B cell (primary cell): ENCODE measurements at regions not wholly inside any gene's neighbourhood (a gene's known extent, or its start where the extent isn't known, plus 50 kb on each side); places are given as distances from the start of the nearest gene placed in this dataset.

Experiments used
- ATAC-seq: fragments of 200-7000 bp; cut with Tn5 transposase; one replicate; pipeline ENCODE4 v1.10.0; 2021; ENCODE audit warnings: low read depth, mild to moderate bottlenecking, moderate number of reproducible peaks, moderate library complexity
- CTCF ChIA-PET: fragments of 350-600 bp; sonication (Branson Sonifier 250); formaldehyde crosslinking; loops from one replicate; lab custom pipeline; 2021; ENCODE audit warnings: antibody characterized with exemption, inconsistent platforms; lab: Charles Lee
- POLR2A ChIA-PET: fragments of 350-600 bp; sonication (Branson Sonifier 250); formaldehyde crosslinking; loops from one replicate; lab custom pipeline; 2021; ENCODE audit warnings: antibody characterized with exemption; lab: Charles Lee
- DNase-seq: peaks from one replicate; pipeline ENCODE4 v3.0.0; 2013
- H2AFZ ChIP-seq: 2 replicates; pipeline ENCODE4 v1.6.1; 2012; ENCODE audit warnings: mild to moderate bottlenecking, low read depth, low read length; ENCODE audit not compliant: insufficient read depth, poor library complexity, severe bottlenecking
- H3K27ac ChIP-seq, 2 donors: 1 replicate in 1 of 2; 2 replicates in 1 of 2; pipeline ENCODE4 v1.5.1; 2012 to 2013; ENCODE audit warnings: low read length in 2 of 2, mild to moderate bottlenecking in 2 of 2, moderate library complexity in 1 of 2
- H3K27me3 ChIP-seq, 4 experiments: fragments of 200-600 bp in 1 of 4; sonication (generic) in 1 of 4; replicated peaks in 1 of 4; 1 replicate in 2 of 4; 2 replicates in 2 of 4; pipeline versions ENCODE4 v1.6.1 to v1.7.0; 2013 to 2016; ENCODE audit warnings: low read length in 3 of 4, mild to moderate bottlenecking in 2 of 4, mixed read lengths in 1 of 4, moderate library complexity in 1 of 4; ENCODE audit not compliant: insufficient read depth in 4 of 4, control insufficient read depth in 3 of 4; ENCODE audit errors: control extremely low read depth in 1 of 4
- H3K36me3 ChIP-seq, 2 experiments: replicated peaks in 1 of 2; 1 replicate in 1 of 2; 2 replicates in 1 of 2; pipeline versions ENCODE4 v1.6.1 to v1.7.1; 2013; ENCODE audit warnings: low read length in 1 of 2; ENCODE audit not compliant: insufficient read depth in 2 of 2, control insufficient read depth in 1 of 2; ENCODE audit errors: control extremely low read depth in 1 of 2, extremely low read depth in 1 of 2
- H3K4me1 ChIP-seq, 2 donors: fragments of 200-600 bp in 1 of 2; sonication (generic) in 1 of 2; 1 replicate in 1 of 2; 2 replicates in 1 of 2; pipeline versions ENCODE4 v1.5.1 to v1.6.1; 2013 to 2017; ENCODE audit warnings: low read length in 2 of 2; ENCODE audit not compliant: control insufficient read depth in 2 of 2, insufficient read depth in 2 of 2
- H3K4me2 ChIP-seq: replicated peaks from 2 replicates; pipeline ENCODE3; 2012; ENCODE audit warnings: mild to moderate bottlenecking, low read depth, low read length; ENCODE audit not compliant: poor library complexity, severe bottlenecking
- H3K4me3 ChIP-seq, 5 experiments: fragments of 200-600 bp in 1 of 5; sonication (generic) in 1 of 5; 1 replicate in 3 of 5; 2 replicates in 2 of 5; pipeline versions ENCODE4 v1.5.1 to v1.7.0; 2011 to 2016; ENCODE audit warnings: low read length in 4 of 5, mild to moderate bottlenecking in 4 of 5, low read depth in 2 of 5, control low read depth in 1 of 5, moderate library complexity in 1 of 5; ENCODE audit not compliant: insufficient read depth in 1 of 5; ENCODE audit errors: control extremely low read depth in 1 of 5, extremely low read depth in 1 of 5
- H3K79me2 ChIP-seq: fragments of 200-600 bp; sonication (generic); one replicate; pipeline ENCODE4 v1.6.0; 2016; ENCODE audit warnings: low read length; ENCODE audit not compliant: control insufficient read depth, insufficient read depth
- H3K9ac ChIP-seq: fragments of 200-600 bp; sonication (generic); 2 replicates; pipeline ENCODE4 v1.6.1; 2017; ENCODE audit warnings: mild to moderate bottlenecking, low read length, moderate library complexity
- H3K9me3 ChIP-seq, 3 donors: one replicate each; pipeline versions ENCODE4 v1.6.1 to v1.7.1; 2013; ENCODE audit warnings: low read length in 2 of 3; ENCODE audit not compliant: control insufficient read depth in 2 of 3, insufficient read depth in 1 of 3; ENCODE audit errors: control extremely low read depth in 1 of 3
- H4K20me1 ChIP-seq: 2 replicates; pipeline ENCODE4 v1.6.0; 2012; ENCODE audit warnings: mild to moderate bottlenecking, low read length; ENCODE audit not compliant: insufficient read depth, control insufficient read depth, poor library complexity, severe bottlenecking
- H3K27ac Mint-ChIP-seq: one replicate; pipeline ENCODE4 v1.8.0; 2021; ENCODE audit warnings: mixed read lengths
- H3K27me3 Mint-ChIP-seq: one replicate; pipeline ENCODE4 v1.8.0; 2021; ENCODE audit warnings: mixed read lengths
- H3K4me1 Mint-ChIP-seq: one replicate; pipeline ENCODE4 v1.8.0; 2021; ENCODE audit warnings: mixed read lengths
- H3K4me3 Mint-ChIP-seq: one replicate; pipeline ENCODE4 v1.8.0; 2021; ENCODE audit warnings: mixed read lengths
- H3K9me3 Mint-ChIP-seq: one replicate; pipeline ENCODE4 v1.8.0; 2022; ENCODE audit warnings: mixed read lengths; ENCODE audit not compliant: insufficient read depth
- CTCF ChIP-seq: fragments of 200-600 bp; IDR thresholded peaks from one replicate; pipeline ENCODE4 v1.8.0; 2022; ENCODE audit warnings: antibody characterized with exemption, mild to moderate bottlenecking
- EZH2 ChIP-seq: IDR thresholded peaks from 2 replicates; pipeline ENCODE4 v1.6.1; 2012; ENCODE audit warnings: borderline replicate concordance, low read depth, mild to moderate bottlenecking, moderate library complexity, low read length; ENCODE audit not compliant: insufficient read depth, poor library complexity, severe bottlenecking
- WGBS: methylation state at CpG from one replicate; pipeline ENCODE4 v1.1.5; 2013; ENCODE audit warnings: missing lambda C conversion rate; ENCODE audit not compliant: insufficient coverage; 5-methylcytosine and 5-hydroxymethylcytosine counted together
- intact Hi-C: fragments of 100-400 bp; cut with micrococcal nuclease; formaldehyde crosslinking; loops from one replicate; pipeline ENCODE4 v1.10.0; 2022

GRCh38 chrX:39627257-39627656, 470.5 kb downstream of the BCOR start:
- intact Hi-C loops, result no loop called here
- Mint-ChIP-seq H3K4me1 (no peaks in the 10 kb centered on the region), H3K9me3 (peaks cover 1% of the 10 kb centered on the region), H3K27me3 (peaks cover 3% of the 10 kb centered on the region), H3K27ac (no peak overlapping the region), H3K4me3 (no peak overlapping the region)
- WGBS, result no CpG with 5 or more reads among the region's 5 CpGs
- no peaks in the 10 kb centered on the region for H3K79me2 ChIP-seq
- H3K9me3 ChIP-seq, result peaks cover 0 to 10% (median 0%) of the 10 kb centered on the region in 3 donors
- CTCF ChIA-PET, result no interaction called here
- DNase-seq, result no peak
- H3K27me3 ChIP-seq, result no peaks in the 10 kb centered on the region
- no peak for TF ChIP-seq EZH2
- no peak for TF ChIP-seq CTCF
- no peaks in the 10 kb centered on the region for H4K20me1 ChIP-seq
- no peak for ATAC-seq
- H2AFZ ChIP-seq, result no peak overlapping the region
- POLR2A ChIA-PET, result no interaction called here
- H3K4me1 ChIP-seq, result no peaks in the 10 kb centered on the region
- H3K4me3 ChIP-seq, result no peak overlapping the region
- no peak overlapping the region for H3K4me2 ChIP-seq
- no peak overlapping the region for H3K9ac ChIP-seq
- no peak overlapping the region for H3K27ac ChIP-seq
- no peaks in the 10 kb centered on the region for H3K36me3 ChIP-seq

GRCh38 chrX:39629001-39629400, 468.8 kb downstream of the BCOR start:
- no peak overlapping the region for H3K27ac Mint-ChIP-seq
- H3K4me1 Mint-ChIP-seq, result no peaks in the 10 kb centered on the region
- H3K9me3 ChIP-seq, result peaks cover 0 to 2% (median 0%) of the 10 kb centered on the region in 3 donors
- peaks cover 1% of the 10 kb centered on the region for H3K9me3 Mint-ChIP-seq
- ChIA-PET POLR2A (no interaction called here), CTCF (no interaction called here)
- intact Hi-C loops, result no loop called here
- ATAC-seq (no peak), DNase-seq (no peak)
- no peak overlapping the region for H3K4me3 Mint-ChIP-seq
- H3K4me1 ChIP-seq, result no peaks in the 10 kb centered on the region
- H4K20me1 ChIP-seq, result no peaks in the 10 kb centered on the region
- TF ChIP-seq EZH2, result no peak
- TF ChIP-seq CTCF, result no peak
- no peaks in the 10 kb centered on the region for H3K36me3 ChIP-seq
- no peak overlapping the region for H2AFZ ChIP-seq
- H3K27ac ChIP-seq, result no peak overlapping the region
- no peak overlapping the region for H3K4me3 ChIP-seq
- no peak overlapping the region for H3K4me2 ChIP-seq
- no peaks in the 10 kb centered on the region for H3K79me2 ChIP-seq
- peaks cover 3% of the 10 kb centered on the region for H3K27me3 Mint-ChIP-seq
- H3K9ac ChIP-seq, result no peak overlapping the region
- no CpG with 5 or more reads among the region's 1 CpG for WGBS
- no peaks in the 10 kb centered on the region for H3K27me3 ChIP-seq
